Trophoblast cell (in vitro differentiated cells and primary cell): ENCODE measurements at regions not wholly inside any gene's neighbourhood (a gene's known extent, or its start where the extent isn't known, plus 50 kb on each side); places are given as distances from the start of the nearest gene placed in this dataset.

Experiments used
- DNase-seq, 2 donors: peaks; one replicate each; pipeline ENCODE4 v3.0.0-alpha.2; 2016
- H2AFZ ChIP-seq: 2 replicates; pipeline ENCODE4 v1.6.1; 2013; ENCODE audit warnings: low read length, moderate library complexity, mild to moderate bottlenecking; ENCODE audit not compliant: insufficient read depth, poor library complexity
- H2AK5ac ChIP-seq: 2 replicates; pipeline ENCODE4 v1.6.1; 2013; ENCODE audit warnings: mild to moderate bottlenecking, low read length
- H2BK120ac ChIP-seq: 2 replicates; pipeline ENCODE4 v1.6.1; 2013; ENCODE audit warnings: low read length, mild to moderate bottlenecking, moderate library complexity; ENCODE audit not compliant: insufficient read depth, poor library complexity
- H2BK12ac ChIP-seq: 2 replicates; pipeline ENCODE4 v1.6.1; 2013; ENCODE audit warnings: mild to moderate bottlenecking, low read length, moderate library complexity
- H2BK5ac ChIP-seq: 2 replicates; pipeline ENCODE4 v1.6.1; 2013; ENCODE audit warnings: low read length, low read depth, moderate library complexity, mild to moderate bottlenecking; ENCODE audit not compliant: poor library complexity
- H3K14ac ChIP-seq: 2 replicates; pipeline ENCODE4 v1.6.1; 2013; ENCODE audit warnings: mild to moderate bottlenecking, low read length
- H3K18ac ChIP-seq: 2 replicates; pipeline ENCODE4 v1.6.1; 2013; ENCODE audit warnings: mild to moderate bottlenecking, low read length
- H3K23ac ChIP-seq: 2 replicates; pipeline ENCODE4 v1.6.1; 2013; ENCODE audit warnings: low read length
- H3K27ac ChIP-seq: 2 replicates; pipeline ENCODE4 v1.5.1; 2013; ENCODE audit warnings: low read depth, mild to moderate bottlenecking, inconsistent platforms, low read length, moderate library complexity
- H3K27me3 ChIP-seq: 2 replicates; pipeline ENCODE4 v1.6.1; 2013; ENCODE audit warnings: inconsistent platforms, mild to moderate bottlenecking, low read length, moderate library complexity; ENCODE audit not compliant: insufficient read depth
- H3K36me3 ChIP-seq, 2 experiments: 1 replicate in 1 of 2; 2 replicates in 1 of 2; pipeline ENCODE4 v1.6.1; 2013; ENCODE audit warnings: low read length in 2 of 2, mild to moderate bottlenecking in 2 of 2, moderate library complexity in 1 of 2; ENCODE audit not compliant: insufficient read depth in 2 of 2, control insufficient read depth in 1 of 2
- H3K4ac ChIP-seq: 2 replicates; pipeline ENCODE4 v1.6.1; 2013; ENCODE audit warnings: low read depth, mild to moderate bottlenecking, low read length, moderate library complexity
- H3K4me1 ChIP-seq, 2 experiments: 1 replicate in 1 of 2; 2 replicates in 1 of 2; pipeline ENCODE4 v1.6.1; 2013; ENCODE audit warnings: low read length in 2 of 2, mild to moderate bottlenecking in 2 of 2, moderate library complexity in 1 of 2; ENCODE audit not compliant: insufficient read depth in 2 of 2, control insufficient read depth in 1 of 2
- H3K4me2 ChIP-seq: 2 replicates; pipeline ENCODE4 v1.6.1; 2013; ENCODE audit warnings: inconsistent platforms, mild to moderate bottlenecking, low read length, moderate library complexity
- H3K4me3 ChIP-seq: 2 replicates; pipeline ENCODE4 v1.5.1; 2013; ENCODE audit warnings: mild to moderate bottlenecking, low read depth, low read length, inconsistent platforms
- H3K79me1 ChIP-seq: one replicate; pipeline ENCODE4 v1.6.1; 2013; ENCODE audit warnings: low read length
- H3K79me2 ChIP-seq: 2 replicates; pipeline ENCODE4 v1.6.1; 2013; ENCODE audit warnings: low read length, mild to moderate bottlenecking; ENCODE audit not compliant: control insufficient read depth, insufficient read depth, poor library complexity
- H3K9ac ChIP-seq: 2 replicates; pipeline ENCODE4 v1.6.1; 2013; ENCODE audit warnings: mild to moderate bottlenecking, low read length
- H3K9me3 ChIP-seq: 2 replicates; pipeline ENCODE4 v1.6.1; 2013; ENCODE audit warnings: low read depth, mild to moderate bottlenecking, control low read depth, inconsistent platforms, low read length; ENCODE audit not compliant: insufficient read depth
- H4K12ac ChIP-seq: 2 replicates; pipeline ENCODE4 v1.6.1; 2013; ENCODE audit warnings: low read depth, mild to moderate bottlenecking, low read length, moderate library complexity
- H4K8ac ChIP-seq: 2 replicates; pipeline ENCODE4 v1.6.1; 2013; ENCODE audit warnings: low read depth, mild to moderate bottlenecking, low read length, moderate library complexity
- H4K91ac ChIP-seq: one replicate; pipeline ENCODE4 v1.6.1; 2013; ENCODE audit warnings: low read depth, mild to moderate bottlenecking, low read length, moderate library complexity
- WGBS: extraction: QIAGEN DNeasy Blood & Tissue Kit; methylation state at CpG from one replicate; pipeline ENCODE4 v1.1.7; 2013; ENCODE audit warnings: missing lambda C conversion rate; ENCODE audit not compliant: insufficient read length, insufficient coverage; ENCODE audit errors: extremely low coverage; 5-methylcytosine and 5-hydroxymethylcytosine counted together

- no peak for DNase-seq
- Histone ChIP-seq H4K91ac (no peak overlapping the region), H3K27ac (no peak overlapping the region), H3K14ac (no peak overlapping the region), H4K8ac (no peak overlapping the region), H2BK120ac (no peak overlapping the region), H3K36me3 (no peaks in the 10 kb centered on the region), H2BK12ac (no peak overlapping the region), H2AFZ (no peak overlapping the region), H3K4me1 (no peaks in the 10 kb centered on the region), H3K23ac (no peak overlapping the region), H3K18ac (no peak overlapping the region), H4K12ac (no peak overlapping the region), H3K4me3 (no peak overlapping the region), H3K79me1 (no peaks in the 10 kb centered on the region), H3K79me2 (no peaks in the 10 kb centered on the region), H3K9me3 (no peaks in the 10 kb centered on the region), H3K4ac (no peak overlapping the region), H2AK5ac (no peak overlapping the region), H3K27me3 (no peaks in the 10 kb centered on the region), H2BK5ac (no peak overlapping the region), H3K4me2 (no peak overlapping the region), H3K9ac (no peak overlapping the region)
- no CpG with 5 or more reads among the region's 2 CpGs for WGBS
These were observed 104.8 kb upstream of the SMARCA2 start for GRCh38 chr9:1910269-1910811.

GRCh38 chr9:1913631-1914330 lies 101.4 kb upstream of the SMARCA2 start:
- Histone ChIP-seq H3K36me3 (no peaks in the 10 kb centered on the region), H3K4me1 (no peaks in the 10 kb centered on the region), H3K18ac (no peak overlapping the region), H2BK120ac (no peak overlapping the region), H4K12ac (no peak overlapping the region), H4K91ac (no peak overlapping the region), H3K79me2 (no peaks in the 10 kb centered on the region), H3K23ac (no peak overlapping the region), H4K8ac (no peak overlapping the region), H3K4me3 (no peak overlapping the region), H2BK5ac (no peak overlapping the region), H3K27me3 (no peaks in the 10 kb centered on the region), H2AFZ (no peak overlapping the region), H3K79me1 (no peaks in the 10 kb centered on the region), H3K4ac (no peak overlapping the region), H3K9ac (no peak overlapping the region), H3K14ac (no peak overlapping the region), H3K27ac (no peak overlapping the region), H3K9me3 (no peaks in the 10 kb centered on the region), H2BK12ac (no peak overlapping the region), H3K4me2 (no peak overlapping the region), H2AK5ac (no peak overlapping the region)
- peak; percentile 9 to 68 for DNase-seq
- WGBS, result no CpG with 5 or more reads among the region's 6 CpGs

GRCh38 chr9:1916095-1916494 lies 99.1 kb upstream of the SMARCA2 start:
- H3K14ac ChIP-seq, result no peak overlapping the region
- no peak overlapping the region for H3K27ac ChIP-seq
- H4K12ac ChIP-seq, result no peak overlapping the region
- H2AK5ac ChIP-seq, result no peak overlapping the region
- H3K27me3 ChIP-seq, result no peaks in the 10 kb centered on the region
- no peak overlapping the region for H3K4me3 ChIP-seq
- no peak overlapping the region for H4K91ac ChIP-seq
- H4K8ac ChIP-seq, result no peak overlapping the region
- H3K18ac ChIP-seq, result no peak overlapping the region
- H3K9ac ChIP-seq, result no peak overlapping the region
- H3K4ac ChIP-seq, result no peak overlapping the region
- H3K79me2 ChIP-seq, result no peaks in the 10 kb centered on the region
- H3K23ac ChIP-seq, result no peak overlapping the region
- no peak overlapping the region for H3K4me2 ChIP-seq
- no peaks in the 10 kb centered on the region for H3K79me1 ChIP-seq
- no peak for DNase-seq
- no peak overlapping the region for H2BK120ac ChIP-seq
- H2BK12ac ChIP-seq, result no peak overlapping the region
- no CpG with 5 or more reads among the region's 6 CpGs for WGBS
- H3K4me1 ChIP-seq, result no peaks in the 10 kb centered on the region
- H3K36me3 ChIP-seq, result no peaks in the 10 kb centered on the region
- no peaks in the 10 kb centered on the region for H3K9me3 ChIP-seq
- no peak overlapping the region for H2BK5ac ChIP-seq
- H2AFZ ChIP-seq, result no peak overlapping the region

- Histone ChIP-seq H3K4ac (no peak overlapping the region), H3K9ac (no peak overlapping the region), H3K4me1 (no peaks in the 10 kb centered on the region), H2AFZ (no peak overlapping the region), H2AK5ac (no peak overlapping the region), H4K8ac (no peak overlapping the region), H3K9me3 (no peaks in the 10 kb centered on the region), H4K12ac (no peak overlapping the region), H2BK120ac (no peak overlapping the region), H2BK12ac (no peak overlapping the region), H3K79me2 (no peaks in the 10 kb centered on the region), H3K36me3 (no peaks in the 10 kb centered on the region), H3K18ac (no peak overlapping the region), H3K27ac (no peak overlapping the region), H2BK5ac (no peak overlapping the region), H3K27me3 (no peaks in the 10 kb centered on the region), H3K14ac (no peak overlapping the region), H3K4me3 (no peak overlapping the region), H4K91ac (no peak overlapping the region), H3K4me2 (no peak overlapping the region), H3K79me1 (no peaks in the 10 kb centered on the region), H3K23ac (no peak overlapping the region)
- DNase-seq, result no peak
- no CpG with 5 or more reads among the region's 12 CpGs for WGBS
These were observed 98.5 kb upstream of the SMARCA2 start for GRCh38 chr9:1916655-1917054.
